KMS-11 (cell line): ENCODE measurements at regions not wholly inside any gene's neighbourhood (a gene's known extent, or its start where the extent isn't known, plus 50 kb on each side); places are given as distances from the start of the nearest gene placed in this dataset.

Experiments
- H2AFZ ChIP-seq: fragments of 200-600 bp; sonication (generic); 2 replicates; pipeline ENCODE4 v1.6.1; 2016; ENCODE audit warnings: antibody characterized with exemption, mixed run types, low read depth
- H3K27ac ChIP-seq: fragments of 200-600 bp; sonication (generic); 2 replicates; pipeline ENCODE4 v1.6.1; 2016; ENCODE audit warnings: mild to moderate bottlenecking, mixed run types
- H3K27me3 ChIP-seq: fragments of 200-600 bp; sonication (generic); 2 replicates; pipeline ENCODE4 v1.6.1; 2017; ENCODE audit warnings: mild to moderate bottlenecking, low read depth, mixed run types, moderate library complexity; ENCODE audit not compliant: insufficient read depth
- H3K36me3 ChIP-seq: fragments of 200-600 bp; sonication (generic); 2 replicates; pipeline ENCODE4 v1.6.1; 2017; ENCODE audit warnings: mild to moderate bottlenecking, mixed run types; ENCODE audit not compliant: insufficient read depth
- H3K4me1 ChIP-seq: fragments of 200-600 bp; sonication (generic); 2 replicates; pipeline ENCODE4 v1.6.1; 2016; ENCODE audit warnings: mild to moderate bottlenecking, low read depth, mixed run types; ENCODE audit not compliant: poor library complexity, severe bottlenecking
- H3K4me2 ChIP-seq: fragments of 200-600 bp; sonication (generic); 2 replicates; pipeline ENCODE4 v1.7.0; 2016; ENCODE audit warnings: mild to moderate bottlenecking, mixed run types
- H3K4me3 ChIP-seq: fragments of 200-600 bp; sonication (generic); IDR thresholded peaks from 2 replicates; pipeline ENCODE4 v1.6.1; 2017; ENCODE audit warnings: low read depth, low read length, mixed read lengths; ENCODE audit not compliant: insufficient read depth
- H3K79me2 ChIP-seq: fragments of 200-600 bp; sonication (generic); 2 replicates; pipeline ENCODE4 v1.6.1; 2016; ENCODE audit warnings: low read depth, mixed run types; ENCODE audit not compliant: insufficient read depth
- H3K9ac ChIP-seq: fragments of 200-600 bp; sonication (generic); 2 replicates; pipeline ENCODE4 v1.6.1; 2016; ENCODE audit warnings: mild to moderate bottlenecking, mixed run types
- H4K20me1 ChIP-seq: fragments of 200-600 bp; sonication (generic); 2 replicates; pipeline ENCODE4 v1.6.1; 2016; ENCODE audit warnings: mild to moderate bottlenecking, mixed run types; ENCODE audit not compliant: insufficient read depth
- CTCF ChIP-seq: fragments of 200-600 bp; sonication (generic); conservative IDR thresholded peaks from 2 replicates; pipeline ENCODE4 v1.6.1; 2017; ENCODE audit warnings: low read depth, mild to moderate bottlenecking, antibody characterized with exemption, low read length, moderate library complexity, mixed read lengths

- Histone ChIP-seq H3K27me3 (no peaks in the 10 kb centered on the region), H3K36me3 (no peaks in the 10 kb centered on the region), H3K27ac (no peak overlapping the region), H4K20me1 (no peaks in the 10 kb centered on the region), H3K79me2 (no peaks in the 10 kb centered on the region), H3K9ac (no peak overlapping the region), H3K4me1 (no peaks in the 10 kb centered on the region), H3K4me2 (no peak overlapping the region), H3K4me3 (no peak overlapping the region), H2AFZ (no peak overlapping the region)
- no peak for TF ChIP-seq CTCF
These were observed 51.1 kb upstream of the ZNF236 start for GRCh38 chr18:76771192-76771799.

DNA sequence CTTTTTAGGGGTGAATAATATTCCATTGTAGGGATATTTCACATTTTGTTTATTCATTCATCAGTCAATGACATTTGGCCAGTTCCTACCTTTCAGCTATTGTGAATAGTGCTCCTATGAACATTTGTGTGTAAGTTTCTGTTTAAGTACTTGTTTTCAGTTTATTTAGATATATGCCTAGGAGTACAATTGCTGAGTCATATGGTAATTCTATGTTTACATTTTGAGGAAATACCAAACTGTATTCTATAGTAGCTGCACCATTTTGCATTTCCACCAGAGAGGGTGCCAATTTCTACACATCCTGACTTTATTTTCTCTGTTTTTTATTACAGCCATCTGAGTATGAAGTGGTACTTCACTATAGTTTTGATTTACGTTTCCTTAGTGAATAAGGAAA is 54.4 kb upstream of the ZNF236 start:
- Histone ChIP-seq H4K20me1 (no peaks in the 10 kb centered on the region), H3K4me3 (no peak overlapping the region), H3K4me2 (no peak overlapping the region), H3K36me3 (no peaks in the 10 kb centered on the region), H3K27me3 (no peaks in the 10 kb centered on the region), H3K9ac (no peak overlapping the region), H3K4me1 (no peaks in the 10 kb centered on the region), H2AFZ (no peak overlapping the region), H3K79me2 (no peaks in the 10 kb centered on the region), H3K27ac (no peak overlapping the region)
- no peak for TF ChIP-seq CTCF

DNA sequence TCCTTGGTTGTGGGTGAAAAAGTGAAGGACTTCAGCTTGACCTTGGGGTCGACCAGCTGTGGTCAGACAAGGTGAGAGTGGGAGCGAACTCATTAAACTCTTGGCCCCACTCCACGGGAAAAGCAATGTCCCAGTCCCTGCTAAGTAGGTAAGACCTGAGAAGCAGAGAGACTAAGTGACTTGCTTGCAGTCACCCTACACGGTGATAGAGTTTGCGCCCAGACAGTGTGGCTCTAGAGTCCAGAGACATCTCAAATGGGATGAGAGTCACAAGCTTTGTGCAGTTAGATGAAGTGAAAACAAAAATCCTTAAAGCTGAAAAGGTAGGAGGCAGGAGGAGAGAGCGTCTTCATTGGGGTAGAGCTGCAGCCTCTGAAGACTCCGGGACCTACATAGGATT is 55.9 kb upstream of the ZNF236 start:
- no peaks in the 10 kb centered on the region for H3K4me1 ChIP-seq
- H3K79me2 ChIP-seq, result no peaks in the 10 kb centered on the region
- H2AFZ ChIP-seq, result no peak overlapping the region
- H3K4me3 ChIP-seq, result no peak overlapping the region
- no peak overlapping the region for H3K27ac ChIP-seq
- no peak overlapping the region for H3K4me2 ChIP-seq
- H4K20me1 ChIP-seq, result no peaks in the 10 kb centered on the region
- TF ChIP-seq CTCF, result no peak
- H3K9ac ChIP-seq, result no peak overlapping the region
- no peaks in the 10 kb centered on the region for H3K36me3 ChIP-seq
- no peaks in the 10 kb centered on the region for H3K27me3 ChIP-seq

GRCh38 chr18:76765649-76766048 is 56.7 kb upstream of the ZNF236 start:
- no peak for TF ChIP-seq CTCF
- H3K27ac ChIP-seq, result no peak overlapping the region

More at GRCh38 chr18:76765649-76766048, 56.7 kb upstream of the ZNF236 start:
- Histone ChIP-seq H3K4me3 (no peak overlapping the region), H2AFZ (no peak overlapping the region), H3K79me2 (no peaks in the 10 kb centered on the region), H3K4me2 (no peak overlapping the region), H4K20me1 (no peaks in the 10 kb centered on the region), H3K9ac (no peak overlapping the region), H3K4me1 (no peaks in the 10 kb centered on the region), H3K36me3 (no peaks in the 10 kb centered on the region), H3K27me3 (no peaks in the 10 kb centered on the region)
